NCI-H2107 (cell line): ENCODE measurements at regions not wholly inside any gene's neighbourhood (a gene's known extent, or its start where the extent isn't known, plus 50 kb on each side); places are given as distances from the start of the nearest gene placed in this dataset.
"Not testable (repeated sequence)": the region's sequence is repeated elsewhere in the genome, so short reads cannot be mapped to it uniquely, and the experiment has no call there.

Experiments used
- DNase-seq: peaks from one replicate; lab custom pipeline; 2025; lab: John Stamatoyannopoulos, UW

GRCh38 chr6:167709776-167710336 is 116.9 kb upstream of the AFDN start:
- not testable (repeated sequence) for DNase-seq

- no peak for DNase-seq
These were observed 116.3 kb upstream of the AFDN start for GRCh38 chr6:167710363-167710920.

- DNase-seq = no peak
These were observed 115.5 kb upstream of the AFDN start for GRCh38 chr6:167711211-167711610.

- no peak for DNase-seq
These were observed 114.7 kb upstream of the AFDN start for GRCh38 chr6:167711768-167712730.

- DNase-seq = no peak
These were observed 113.8 kb upstream of the AFDN start for GRCh38 chr6:167712731-167713475.

- DNase-seq = no peak
These were observed 112.6 kb upstream of the AFDN start for GRCh38 chr6:167714152-167714551.

- DNase-seq = no peak
These were observed 109.3 kb upstream of the AFDN start for GRCh38 chr6:167717455-167717854.

GRCh38 chr6:167717867-167718266 is 108.8 kb upstream of the AFDN start:
- DNase-seq = no peak

- DNase-seq = no peak
These were observed 106.8 kb upstream of the AFDN start for GRCh38 chr6:167719920-167720319.

- no peak for DNase-seq
These were observed 106.0 kb upstream of the AFDN start for GRCh38 chr6:167720456-167721285.

- no peak for DNase-seq
These were observed 105.4 kb upstream of the AFDN start for GRCh38 chr6:167721291-167721690.

- no peak for DNase-seq
These were observed 103.9 kb upstream of the AFDN start for GRCh38 chr6:167722634-167723309.

- DNase-seq = no peak
These were observed 100.6 kb upstream of the AFDN start for GRCh38 chr6:167726043-167726621.

- no peak for DNase-seq
These were observed 96.3 kb upstream of the AFDN start for GRCh38 chr6:167730441-167730840.

- no peak for DNase-seq
These were observed 95.5 kb upstream of the AFDN start for GRCh38 chr6:167731216-167731615.

GRCh38 chr6:167731731-167732422 is 94.8 kb upstream of the AFDN start:
- no peak for DNase-seq

- DNase-seq = no peak
These were observed 92.7 kb upstream of the AFDN start for GRCh38 chr6:167733740-167734661.

GRCh38 chr6:167734662-167735083 is 92.0 kb upstream of the AFDN start:
- DNase-seq = no peak
